ENCODE measurements at regions not wholly inside any gene's neighbourhood (a gene's known extent, or its start where the extent isn't known, plus 50 kb on each side); places are given as distances from the start of the nearest gene placed in this dataset.

DNA sequence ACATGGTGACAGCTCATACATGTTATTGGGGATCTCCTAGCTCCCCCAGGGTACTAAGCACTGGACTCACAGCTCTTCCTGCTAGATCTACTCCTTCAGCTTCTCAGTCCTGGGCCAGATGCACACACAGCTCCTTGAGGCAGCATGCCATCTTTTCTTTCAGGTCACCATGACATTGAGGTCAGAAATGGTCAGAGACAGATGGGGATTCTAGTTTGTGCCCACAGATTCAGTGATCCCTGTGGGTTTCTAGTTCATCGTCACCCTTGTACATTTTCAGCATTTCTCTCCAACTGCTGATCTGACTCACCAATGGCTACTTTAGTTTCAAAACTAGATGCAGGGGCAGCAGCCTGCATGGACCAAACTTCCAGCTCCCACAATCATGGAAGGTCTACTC lies 560.7 kb upstream of the PSMD7 start:
- intact Hi-C loops (cut with DNase I) = no loop called here
- 91 to 96% methylated on average over 1 of the region's 1 CpG for WGBS, 2 donors
- TF ChIP-seq, protein P1, sequence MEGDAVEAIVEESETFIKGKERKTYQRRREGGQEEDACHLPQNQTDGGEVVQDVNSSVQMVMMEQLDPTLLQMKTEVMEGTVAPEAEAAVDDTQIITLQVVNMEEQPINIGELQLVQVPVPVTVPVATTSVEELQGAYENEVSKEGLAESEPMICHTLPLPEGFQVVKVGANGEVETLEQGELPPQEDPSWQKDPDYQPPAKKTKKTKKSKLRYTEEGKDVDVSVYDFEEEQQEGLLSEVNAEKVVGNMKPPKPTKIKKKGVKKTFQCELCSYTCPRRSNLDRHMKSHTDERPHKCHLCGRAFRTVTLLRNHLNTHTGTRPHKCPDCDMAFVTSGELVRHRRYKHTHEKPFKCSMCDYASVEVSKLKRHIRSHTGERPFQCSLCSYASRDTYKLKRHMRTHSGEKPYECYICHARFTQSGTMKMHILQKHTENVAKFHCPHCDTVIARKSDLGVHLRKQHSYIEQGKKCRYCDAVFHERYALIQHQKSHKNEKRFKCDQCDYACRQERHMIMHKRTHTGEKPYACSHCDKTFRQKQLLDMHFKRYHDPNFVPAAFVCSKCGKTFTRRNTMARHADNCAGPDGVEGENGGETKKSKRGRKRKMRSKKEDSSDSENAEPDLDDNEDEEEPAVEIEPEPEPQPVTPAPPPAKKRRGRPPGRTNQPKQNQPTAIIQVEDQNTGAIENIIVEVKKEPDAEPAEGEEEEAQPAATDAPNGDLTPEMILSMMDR (IDR thresholded peaks at IDR 0.05) = no peak
- FAIRE-seq = no peak
- H3K4me3 ChIP-seq = no peak overlapping the region
- H3K27me3 ChIP-seq = no peaks in the 10 kb centered on the region
- no peak for ATAC-seq
- H3K27ac ChIP-seq = no peak overlapping the region
- H3K36me3 ChIP-seq = no peaks in the 10 kb centered on the region
- no peaks in the 10 kb centered on the region for H3K4me1 ChIP-seq
- DNase-seq = no peak
- no peaks in the 10 kb centered on the region for H3K9me3 ChIP-seq

DNA sequence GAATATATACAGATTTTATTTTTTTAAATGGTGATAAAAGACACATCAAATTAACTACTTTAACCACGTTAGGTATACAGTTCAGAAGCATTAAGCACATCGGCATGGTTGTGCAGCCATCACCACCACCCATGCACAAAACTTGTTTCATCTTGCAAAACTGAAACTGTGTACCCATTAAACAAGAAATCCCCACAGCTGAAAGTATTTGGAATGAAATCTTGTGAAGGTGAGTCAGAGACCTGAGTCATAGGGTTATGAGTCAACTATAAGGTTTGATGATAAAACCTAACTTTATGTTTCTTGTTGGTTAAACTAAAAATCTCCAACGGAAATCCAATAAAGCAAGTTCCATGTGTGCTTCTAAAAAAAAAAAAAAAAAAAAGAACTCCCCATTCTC lies 561.6 kb upstream of the PSMD7 start:
- H3K27me3 ChIP-seq = no peaks in the 10 kb centered on the region
- no peaks in the 10 kb centered on the region for H3K9me3 ChIP-seq
- 62 to 74% methylated on average over 3 of the region's 3 CpGs for WGBS, 2 donors
- no peak overlapping the region for H3K4me3 ChIP-seq
- DNase-seq (no peak), ATAC-seq (peak in 1 of 4 donors; percentile 54), FAIRE-seq (no peak)
- TF ChIP-seq, protein P1 (IDR thresholded peaks at IDR 0.05) = no peak
- intact Hi-C loops (cut with DNase I) = no loop called here
- H3K27ac ChIP-seq = no peak overlapping the region
- H3K4me1 ChIP-seq = no peaks in the 10 kb centered on the region
- H3K36me3 ChIP-seq = no peaks in the 10 kb centered on the region

DNA sequence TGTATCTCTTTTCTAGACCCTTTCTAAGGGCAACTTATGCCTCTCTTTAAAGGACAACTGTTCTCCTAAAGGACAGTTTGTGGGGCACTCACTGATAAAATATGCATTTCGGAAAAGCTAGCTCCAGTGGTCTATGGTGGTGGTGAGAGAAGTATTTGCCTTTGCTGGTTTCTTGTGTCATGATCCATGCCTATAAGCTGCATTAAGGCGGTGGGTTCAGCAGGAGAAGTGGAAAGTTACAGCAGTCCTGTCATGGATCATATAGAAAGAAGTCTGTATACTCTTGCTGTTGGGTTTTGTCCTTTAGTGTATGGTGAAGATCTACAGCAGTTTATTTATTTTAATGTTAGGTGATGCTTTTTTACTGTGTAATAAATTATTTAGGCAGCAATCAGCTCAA lies 563.9 kb upstream of the PSMD7 start:
- H3K27ac ChIP-seq = no peak overlapping the region
- no peaks in the 10 kb centered on the region for H3K4me1 ChIP-seq
- TF ChIP-seq, protein P1 (IDR thresholded peaks at IDR 0.05) = no peak
- WGBS, 2 donors = 92 to 94% methylated on average over 2 of the region's 2 CpGs
- DNase-seq = no peak
- ATAC-seq = no peak
- FAIRE-seq = no peak
- no peaks in the 10 kb centered on the region for H3K36me3 ChIP-seq
- no peak overlapping the region for H3K4me3 ChIP-seq
- no peaks in the 10 kb centered on the region for H3K9me3 ChIP-seq
- H3K27me3 ChIP-seq = no peaks in the 10 kb centered on the region
- intact Hi-C loops (cut with DNase I) = no loop called here

DNA sequence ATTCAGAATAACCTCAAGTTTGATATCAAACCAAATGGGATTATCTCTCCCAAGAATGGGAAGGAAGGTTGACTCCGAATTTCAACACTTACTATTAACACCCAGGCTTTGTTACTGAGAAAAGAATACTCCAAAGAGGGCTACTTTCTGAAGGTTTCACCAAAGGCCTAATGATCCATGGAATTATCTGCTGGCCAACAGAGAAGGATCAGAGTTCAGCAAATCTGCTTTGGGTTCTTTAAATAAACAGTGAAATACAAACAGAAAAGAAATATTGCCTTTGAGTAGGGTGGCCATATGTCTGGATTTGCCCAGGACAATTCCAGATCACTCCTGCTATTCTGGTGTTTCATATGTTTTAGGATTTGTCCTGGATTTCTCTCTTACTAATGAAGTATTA lies 564.5 kb upstream of the PSMD7 start:
- intact Hi-C loops (cut with DNase I) = no loop called here
- ATAC-seq (no peak), DNase-seq (no peak), FAIRE-seq (no peak)
- Histone ChIP-seq H3K9me3 (no peaks in the 10 kb centered on the region), H3K36me3 (no peaks in the 10 kb centered on the region), H3K27ac (no peak overlapping the region), H3K27me3 (no peaks in the 10 kb centered on the region), H3K4me3 (no peak overlapping the region), H3K4me1 (no peaks in the 10 kb centered on the region)
- 75 to 81% methylated on average over 1 of the region's 1 CpG for WGBS, 2 donors
- TF ChIP-seq, protein P1 (IDR thresholded peaks at IDR 0.05) = no peak

DNA sequence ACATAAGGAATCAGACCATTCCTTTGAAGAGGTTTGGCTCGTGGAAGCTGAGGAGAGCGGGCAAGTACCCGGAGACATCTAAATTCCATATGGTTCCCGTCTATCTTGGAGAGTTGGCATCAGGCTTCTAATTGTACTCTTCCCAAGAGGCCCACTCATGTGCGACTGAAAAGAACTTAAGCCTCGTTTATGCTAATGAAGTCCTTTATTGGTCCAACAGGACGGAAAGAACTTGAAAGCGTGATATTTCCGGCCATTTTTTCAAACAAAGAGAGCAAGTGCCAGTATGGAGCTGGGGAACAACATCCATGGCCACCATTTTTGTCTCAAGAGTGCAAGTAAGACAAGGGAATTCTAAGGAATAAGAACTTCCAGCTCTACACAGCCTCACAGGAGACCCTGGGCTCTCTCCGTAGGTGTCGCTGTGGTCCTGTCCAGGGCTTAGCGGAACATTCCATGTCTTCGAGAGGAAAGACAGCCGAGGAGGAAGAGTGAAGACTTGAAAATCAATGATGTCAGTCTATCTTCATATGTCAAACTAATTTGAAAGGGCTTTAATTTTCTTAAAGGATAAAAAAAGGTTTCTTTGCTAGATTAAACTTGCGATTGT lies 566.0 kb upstream of the PSMD7 start:
- DNase-seq = no peak
- TF ChIP-seq, protein P1 (IDR thresholded peaks at IDR 0.05) = no peak
- ATAC-seq = no peak

More for the DNA sequence above, 566.0 kb upstream of the PSMD7 start:
- Histone ChIP-seq H3K36me3 (no peaks in the 10 kb centered on the region), H3K27ac (no peak overlapping the region), H3K4me3 (no peak overlapping the region), H3K27me3 (no peaks in the 10 kb centered on the region), H3K9me3 (no peaks in the 10 kb centered on the region), H3K4me1 (no peaks in the 10 kb centered on the region)
- no peak for FAIRE-seq
- intact Hi-C loops (cut with DNase I) = no loop called here
- 80 to 83% methylated on average over 15 of the region's 15 CpGs for WGBS, 2 donors
